ENCODE measurements at regions not wholly inside any gene's neighbourhood (a gene's known extent, or its start where the extent isn't known, plus 50 kb on each side); places are given as distances from the start of the nearest gene placed in this dataset.

GRCh38 chr6:15020119-15020770, 225.6 kb upstream of the JARID2 start:
- ChIA-PET CTCF (no interaction called here), POLR2A (no interaction called here), RAD21 (ENCODE audit: low non-redundant PET in 1 of 2, low total read pairs in 2 of 2, uncharacterized antibody in 2 of 2, unreplicated experiment in 2 of 2) (interaction anchor here (0.6 kb wide), 2 partner anchors 81 to 263 kb away, joined by 3 to 5 read pairs; no protein-coding TSS in a partner anchor)
- Histone ChIP-seq H3K27me3 (ENCODE audit: insufficient read depth, low read length) (no peaks in the 10 kb centered on the region), H4K20me1 (ENCODE audit: insufficient read depth) (no peaks in the 10 kb centered on the region), H3K27ac (ENCODE audit: low read depth, low read length) (no peak overlapping the region), H3K9me2 (ENCODE audit: insufficient read depth) (no peaks in the 10 kb centered on the region), H3K9me3 (ENCODE audit: control insufficient read depth in 1 of 2, insufficient read depth in 1 of 2, low read depth in 1 of 2, low read length in 2 of 2) (no peaks in the 10 kb centered on the region), H3K79me2 (ENCODE audit: insufficient read depth, low read length) (no peaks in the 10 kb centered on the region), H3K4me2 (ENCODE audit: low read length) (no peak overlapping the region), H3K4me3 (replicated peaks in 1 of 2; ENCODE audit: low read depth in 1 of 2, low read length in 2 of 2) (no peak overlapping the region), H3K9ac (ENCODE audit: low read length) (no peak overlapping the region), H2AFZ (ENCODE audit: low read depth, low read length, poor library complexity, severe bottlenecking) (no peak overlapping the region), H3K36me3 (ENCODE audit: control insufficient read depth in 1 of 2, insufficient read depth in 2 of 2, low read length in 2 of 2) (no peaks in the 10 kb centered on the region), H3K4me1 (ENCODE audit: control insufficient read depth in 1 of 2, insufficient read depth in 2 of 2, low read length in 2 of 2) (0 out of 4 replicates have a peak, but pooled peaks cover 0 to 3% of the 10 kb centered on the region in 2 experiments)
- DNase-seq (ENCODE audit: low read depth, low spot score) = no peak
- BruUV-seq (replicated peaks) = no TSS peak
- intact Hi-C loops (cut with micrococcal nuclease) = no loop called here
- TF ChIP-seq FOSL1 (IDR thresholded peaks at IDR 0.05; ENCODE audit: low read depth) (no peak), ZBTB33 (IDR thresholded peaks at IDR 0.05; ENCODE audit: extremely low read depth, insufficient replicate concordance, low read length) (no peak), EGR1 (IDR thresholded peaks at IDR 0.05; ENCODE audit: low read depth) (no peak), ZNF274 (IDR thresholded peaks at IDR 0.05; ENCODE audit: low read depth, low read length) (no peak), CTCF (IDR thresholded peaks at IDR 0.05 in 2 of 3, conservative IDR thresholded peaks at IDR 0.05 in 1 of 3; ENCODE audit: borderline replicate concordance in 1 of 3, insufficient read depth in 1 of 3, low read depth in 2 of 3, low read length in 2 of 3) (no peak), YY1 (IDR thresholded peaks at IDR 0.05; ENCODE audit: extremely low read depth, insufficient replicate concordance, low read depth, low read length) (no peak), SIN3A (IDR thresholded peaks at IDR 0.05; ENCODE audit: low read depth) (no peak), ATF3 (IDR thresholded peaks at IDR 0.05) (no peak), POLR2A (IDR thresholded peaks at IDR 0.05; ENCODE audit: borderline replicate concordance, extremely low read depth, insufficient read depth, insufficient read length) (no peak), CBX3 (IDR thresholded peaks at IDR 0.05; ENCODE audit: low read depth) (no peak), CEBPB (IDR thresholded peaks at IDR 0.05; ENCODE audit: low read depth) (no peak), REST (IDR thresholded peaks at IDR 0.05; ENCODE audit: low read depth) (no peak), RAD21 (IDR thresholded peaks at IDR 0.05; ENCODE audit: low read depth) (no peak), EZH2phosphoT487 (IDR thresholded peaks at IDR 0.05; ENCODE audit: borderline replicate concordance) (no peak), ELF1 (IDR thresholded peaks at IDR 0.05; ENCODE audit: borderline replicate concordance, low read depth) (no peak)
- ATAC-seq = no peak

All from HCT116 (cell line).